Mucosa of rectum (tissue), 2 donors: ENCODE measurements at regions not wholly inside any gene's neighbourhood (a gene's known extent, or its start where the extent isn't known, plus 50 kb on each side); places are given as distances from the start of the nearest gene placed in this dataset.
"Not testable (repeated sequence)": the region's sequence is repeated elsewhere in the genome, so short reads cannot be mapped to it uniquely, and the experiment has no call there.

Experiments used
- H3K27ac ChIP-seq, 2 donors: one replicate each; pipeline ENCODE4 v1.7.0; 2013; ENCODE audit warnings: inconsistent platforms in 2 of 2, low read depth in 2 of 2, low read length in 2 of 2
- H3K27me3 ChIP-seq, 2 donors: one replicate each; pipeline ENCODE4 v1.7.0; 2013; ENCODE audit warnings: low read length in 2 of 2; ENCODE audit not compliant: control insufficient read depth in 2 of 2, insufficient read depth in 2 of 2
- H3K36me3 ChIP-seq, 2 donors: one replicate each; pipeline ENCODE4 v1.7.0; 2013; ENCODE audit warnings: low read length in 2 of 2; ENCODE audit not compliant: control insufficient read depth in 2 of 2, insufficient read depth in 2 of 2
- H3K4me1 ChIP-seq, 2 donors: one replicate each; pipeline ENCODE4 v1.7.0; 2013; ENCODE audit warnings: low read length in 2 of 2, mild to moderate bottlenecking in 1 of 2; ENCODE audit not compliant: control insufficient read depth in 2 of 2, insufficient read depth in 2 of 2
- H3K4me3 ChIP-seq, 2 donors: one replicate each; pipeline ENCODE4 v1.7.0; 2013; ENCODE audit warnings: low read length in 2 of 2
- H3K9ac ChIP-seq, 2 donors: one replicate each; pipeline ENCODE4 v1.7.0; 2013; ENCODE audit warnings: low read length in 2 of 2, low read depth in 1 of 2, mild to moderate bottlenecking in 1 of 2
- H3K9me3 ChIP-seq, 2 donors: one replicate each; pipeline ENCODE4 v1.7.0; 2013; ENCODE audit warnings: low read length in 2 of 2; ENCODE audit not compliant: control insufficient read depth in 2 of 2
- donor health status: healthy.
- donor health status: Normal muscosa, but diverticular disease.

DNA sequence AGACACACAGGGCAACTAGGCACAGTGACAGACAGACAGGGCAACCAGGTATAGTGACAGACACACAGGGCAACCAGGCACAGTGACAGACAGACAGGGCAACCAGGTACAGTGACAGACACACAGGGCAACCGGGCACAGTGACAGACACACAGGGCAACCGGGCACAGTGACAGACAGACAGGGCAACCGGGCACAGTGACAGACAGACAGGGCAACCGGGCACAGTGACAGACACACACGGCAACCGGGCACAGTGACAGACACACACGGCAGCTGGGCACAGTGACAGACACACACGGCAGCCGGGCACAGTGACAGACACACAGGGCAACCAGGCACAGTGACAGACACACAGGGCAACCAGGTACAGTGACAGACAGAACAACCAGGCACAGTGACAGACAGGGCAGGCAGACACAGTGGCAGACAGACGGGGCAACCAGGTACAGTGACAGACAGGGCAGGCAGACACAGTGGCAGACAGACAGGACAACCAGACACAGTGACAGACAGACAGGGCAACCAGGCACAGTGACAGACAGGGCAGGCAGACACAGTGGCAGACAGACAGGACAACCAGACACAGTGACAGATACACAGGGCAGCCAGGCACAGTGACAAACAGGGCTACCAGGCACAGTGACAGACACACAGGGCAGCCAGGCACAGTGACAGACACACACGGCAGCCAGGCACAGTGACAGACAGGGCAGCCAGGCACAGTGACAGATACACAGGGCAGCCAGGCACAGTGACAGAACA lies 64.7 kb upstream of the RAB6C start:
- no peak overlapping the region for H3K9ac ChIP-seq
- H3K27me3 ChIP-seq = no peaks in the 10 kb centered on the region
- no peaks in the 10 kb centered on the region for H3K36me3 ChIP-seq
- H3K9me3 ChIP-seq = peaks cover 0 to 7% of the 10 kb centered on the region in 2 donors
- no peak overlapping the region for H3K27ac ChIP-seq
- no peak overlapping the region for H3K4me3 ChIP-seq
- no peaks in the 10 kb centered on the region for H3K4me1 ChIP-seq

DNA sequence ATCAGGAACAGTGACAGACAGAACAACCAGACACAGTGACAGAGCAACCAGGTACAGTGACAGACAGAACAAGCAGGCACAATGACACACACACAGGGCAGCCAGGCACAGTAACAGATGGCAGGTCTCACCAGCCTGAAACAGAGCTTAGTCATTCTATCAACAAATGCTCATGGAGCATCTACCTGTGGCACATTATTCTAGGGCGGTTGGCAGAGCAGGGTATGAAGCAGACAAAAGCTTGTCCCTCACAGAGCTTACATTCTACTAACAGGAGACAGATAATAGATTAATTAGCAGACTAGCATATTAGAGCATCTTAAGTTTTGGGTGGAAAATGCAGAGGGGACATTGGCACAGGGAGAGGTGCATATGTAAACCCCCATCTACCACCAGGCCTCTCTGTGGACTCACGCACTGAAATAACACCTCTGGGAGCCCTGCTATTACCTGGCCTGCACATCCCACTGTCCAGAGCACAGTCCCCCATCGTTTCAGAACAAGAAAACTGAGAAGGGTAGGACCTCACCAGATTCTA lies 64.1 kb upstream of the RAB6C start:
- H3K4me1 ChIP-seq = no peaks in the 10 kb centered on the region
- no peak overlapping the region for H3K27ac ChIP-seq
- H3K36me3 ChIP-seq = no peaks in the 10 kb centered on the region
- no peak overlapping the region for H3K9ac ChIP-seq
- no peaks in the 10 kb centered on the region for H3K27me3 ChIP-seq
- no peak overlapping the region for H3K4me3 ChIP-seq
- peaks cover 0 to 7% of the 10 kb centered on the region in 2 donors for H3K9me3 ChIP-seq

DNA sequence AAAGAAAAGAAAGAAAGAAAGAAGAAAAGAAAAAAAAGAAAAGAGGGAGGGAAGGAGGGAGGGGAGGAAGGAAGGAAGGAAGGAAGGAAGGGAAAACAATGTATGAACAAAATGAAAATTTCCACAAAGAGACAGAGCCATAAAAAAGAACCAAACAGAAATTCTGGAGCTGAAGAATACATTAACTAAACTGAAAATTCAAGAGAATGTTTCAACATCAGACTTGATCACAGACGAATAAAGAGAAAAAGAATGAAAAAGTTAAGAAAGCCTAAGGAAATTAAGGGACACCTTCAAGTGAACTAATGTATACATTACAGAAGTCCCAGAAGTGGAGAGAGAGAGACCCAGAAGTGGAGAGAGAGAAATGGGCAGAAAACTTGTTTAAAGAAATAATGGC lies 60.9 kb upstream of the RAB6C start:
- Histone ChIP-seq H3K36me3 (no peaks in the 10 kb centered on the region), H3K4me3 (no peak overlapping the region), H3K27me3 (peaks cover 0 to 6% of the 10 kb centered on the region in 2 donors), H3K9ac (no peak overlapping the region), H3K9me3 (peaks cover 0 to 7% of the 10 kb centered on the region in 2 donors), H3K27ac (no peak overlapping the region), H3K4me1 (no peaks in the 10 kb centered on the region)

DNA sequence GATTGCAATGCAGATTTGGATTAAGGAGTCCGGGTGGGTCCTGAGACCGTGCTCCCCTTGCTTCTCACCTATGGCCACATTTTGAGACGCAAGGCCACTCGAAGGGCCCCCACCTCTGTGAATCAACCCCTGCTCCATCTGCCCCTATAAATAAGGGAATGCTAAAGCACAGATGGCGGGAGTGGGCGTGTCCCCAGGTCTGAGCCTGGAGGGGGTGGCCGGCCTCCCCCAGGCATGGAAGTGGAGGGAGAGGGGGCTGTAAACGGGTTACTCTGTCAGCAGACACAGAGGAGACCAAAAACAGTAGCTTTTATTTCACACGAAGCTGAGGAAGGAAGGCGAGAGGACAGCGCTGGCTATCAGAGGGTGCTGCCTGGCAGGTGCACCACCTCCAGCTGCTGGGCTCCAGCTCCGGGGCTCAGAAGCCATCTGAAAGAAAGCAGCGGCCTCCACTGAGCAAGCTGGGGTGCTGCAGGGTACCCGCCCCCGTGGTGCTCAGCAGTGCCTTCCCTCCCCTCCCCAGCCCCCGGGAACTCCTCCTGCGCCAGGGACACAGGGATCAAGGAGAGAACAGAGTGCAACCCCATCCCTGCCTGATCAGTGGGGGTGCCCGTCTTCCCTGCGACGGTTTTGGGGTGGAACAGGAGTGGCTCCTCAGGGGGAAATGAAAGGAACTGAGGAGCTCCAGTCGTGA lies 56.7 kb upstream of the RAB6C start:
- peaks cover 0 to 5% of the 10 kb centered on the region in 2 donors for H3K9me3 ChIP-seq
- peaks cover 0 to 6% of the 10 kb centered on the region in 2 donors for H3K27me3 ChIP-seq
- H3K9ac ChIP-seq = no peak overlapping the region
- H3K4me3 ChIP-seq = no peak overlapping the region
- no peaks in the 10 kb centered on the region for H3K36me3 ChIP-seq
- no peaks in the 10 kb centered on the region for H3K4me1 ChIP-seq
- no peak overlapping the region for H3K27ac ChIP-seq

DNA sequence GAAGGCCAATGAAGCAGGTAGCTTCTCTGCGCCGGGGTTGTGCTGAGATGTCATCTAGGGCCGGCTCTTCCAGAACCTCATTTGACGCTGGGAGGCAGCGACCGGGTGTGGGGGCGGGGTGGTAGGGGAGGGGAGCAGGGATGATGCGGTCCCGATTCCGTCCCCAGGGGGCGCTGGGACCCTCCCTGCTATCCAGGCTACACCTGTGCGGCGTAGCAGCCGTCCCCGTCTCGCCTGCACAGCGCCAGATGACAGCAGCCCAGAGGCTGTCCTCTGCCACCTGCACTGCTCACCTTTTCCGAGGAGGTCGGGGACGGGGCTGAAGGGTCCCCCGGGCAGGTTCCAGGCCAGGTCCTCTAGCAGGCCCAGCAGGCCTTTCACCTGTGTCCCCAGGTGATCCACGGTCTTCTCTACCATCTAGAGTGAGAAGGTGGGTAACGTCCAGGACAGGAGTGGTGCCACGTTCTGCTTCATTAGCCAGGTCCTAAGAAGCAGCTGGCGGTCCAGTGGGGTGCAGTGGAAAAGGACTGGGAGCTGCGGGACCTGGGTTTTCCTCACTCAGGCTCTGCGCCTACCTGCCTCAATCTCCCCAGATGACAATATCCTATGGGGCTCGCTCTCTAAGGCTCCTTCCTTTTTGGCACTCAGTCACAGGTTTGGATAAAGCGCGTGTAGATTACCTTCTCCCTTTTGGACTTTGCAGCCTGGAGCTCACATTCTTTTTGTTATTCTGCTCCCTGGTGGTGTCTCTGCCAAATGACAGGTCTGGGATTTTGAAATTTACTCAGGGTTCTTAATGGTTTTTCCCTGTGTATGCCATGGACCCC lies 56.0 kb upstream of the RAB6C start:
- no peak overlapping the region for H3K4me3 ChIP-seq
- H3K4me1 ChIP-seq = no peaks in the 10 kb centered on the region
- H3K27ac ChIP-seq = no peak overlapping the region
- no peak overlapping the region for H3K9ac ChIP-seq
- H3K27me3 ChIP-seq = peaks cover 0 to 6% of the 10 kb centered on the region in 2 donors
- peaks cover 0 to 2% of the 10 kb centered on the region in 2 donors for H3K9me3 ChIP-seq
- H3K36me3 ChIP-seq = no peaks in the 10 kb centered on the region

- not testable (repeated sequence) for H3K4me1 ChIP-seq, H3K9ac ChIP-seq, H3K4me3 ChIP-seq, H3K9me3 ChIP-seq, H3K27me3 ChIP-seq, H3K27ac ChIP-seq, H3K36me3 ChIP-seq
Observed at GRCh38 chr2:129924115-129924514, 55.4 kb upstream of the RAB6C start.

GRCh38 chr2:129925381-129925780 lies 54.1 kb upstream of the RAB6C start:
- Histone ChIP-seq H3K4me3 (no peak overlapping the region), H3K27ac (no peak overlapping the region), H3K4me1 (no peaks in the 10 kb centered on the region), H3K36me3 (no peaks in the 10 kb centered on the region), H3K9ac (no peak overlapping the region), H3K9me3 (no peaks in the 10 kb centered on the region), H3K27me3 (peaks cover 0 to 6% of the 10 kb centered on the region in 2 donors)

- Histone ChIP-seq H3K9me3 (no peaks in the 10 kb centered on the region), H3K9ac (no peak overlapping the region), H3K36me3 (no peaks in the 10 kb centered on the region), H3K4me1 (no peaks in the 10 kb centered on the region), H3K4me3 (no peak overlapping the region), H3K27ac (no peak overlapping the region), H3K27me3 (peaks cover 1 to 2% of the 10 kb centered on the region in 2 donors)
Observed at GRCh38 chr2:129927696-129928095, 51.8 kb upstream of the RAB6C start.

DNA sequence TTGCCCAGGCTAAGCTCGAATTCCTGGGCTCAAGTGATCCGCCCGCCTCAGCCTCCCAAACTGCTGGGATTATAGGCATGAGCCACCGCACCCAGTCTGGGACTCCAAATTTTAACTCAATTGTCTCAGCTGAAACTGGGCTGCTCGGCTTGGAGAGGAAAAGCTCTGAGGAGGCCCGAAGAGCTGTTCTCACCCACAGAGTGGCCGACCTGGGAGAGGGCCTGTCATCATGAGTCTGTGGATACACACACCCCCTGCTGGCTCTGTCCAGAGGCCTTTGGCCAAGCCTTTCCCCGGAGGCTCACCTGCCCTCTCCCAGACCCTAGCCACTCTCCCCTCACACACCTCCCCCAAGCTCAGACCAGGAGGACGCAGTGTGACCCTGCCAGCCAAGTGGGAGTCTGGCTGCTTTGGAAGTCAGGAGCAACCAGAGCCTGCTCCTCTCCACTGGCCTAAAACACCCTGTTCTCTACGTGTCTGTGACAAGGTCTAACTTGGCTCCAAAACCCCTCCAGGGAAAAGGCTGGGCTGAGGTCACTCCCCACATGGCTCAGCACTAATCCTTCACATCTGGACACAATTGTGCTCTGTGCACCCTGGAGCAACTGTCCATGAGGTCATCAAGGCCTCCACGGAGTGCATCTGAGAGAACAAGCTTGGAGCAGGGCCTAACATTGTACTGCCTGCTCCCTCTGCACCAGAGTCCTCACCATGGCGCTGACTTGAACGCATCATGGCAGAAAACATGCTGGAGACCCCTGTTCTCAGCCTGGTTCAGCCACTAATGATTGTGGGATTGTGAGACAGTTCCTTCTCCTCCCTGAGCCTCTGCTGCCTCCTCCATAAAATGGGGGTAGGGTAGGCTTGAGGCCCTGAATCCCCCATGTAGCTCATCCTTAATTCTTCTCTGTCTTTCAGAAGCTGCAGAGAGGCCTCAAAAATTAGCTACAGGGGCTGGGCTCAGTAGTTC lies 49.9 kb upstream of the RAB6C start:
- Histone ChIP-seq H3K4me3 (no peak overlapping the region), H3K27ac (no peak overlapping the region), H3K27me3 (peaks cover 0 to 2% of the 10 kb centered on the region in 2 donors), H3K4me1 (no peaks in the 10 kb centered on the region), H3K9me3 (no peaks in the 10 kb centered on the region), H3K36me3 (no peaks in the 10 kb centered on the region), H3K9ac (no peak overlapping the region)
